ENCODE measurements at regions not wholly inside any gene's neighbourhood (a gene's known extent, or its start where the extent isn't known, plus 50 kb on each side); places are given as distances from the start of the nearest gene placed in this dataset.

DNA sequence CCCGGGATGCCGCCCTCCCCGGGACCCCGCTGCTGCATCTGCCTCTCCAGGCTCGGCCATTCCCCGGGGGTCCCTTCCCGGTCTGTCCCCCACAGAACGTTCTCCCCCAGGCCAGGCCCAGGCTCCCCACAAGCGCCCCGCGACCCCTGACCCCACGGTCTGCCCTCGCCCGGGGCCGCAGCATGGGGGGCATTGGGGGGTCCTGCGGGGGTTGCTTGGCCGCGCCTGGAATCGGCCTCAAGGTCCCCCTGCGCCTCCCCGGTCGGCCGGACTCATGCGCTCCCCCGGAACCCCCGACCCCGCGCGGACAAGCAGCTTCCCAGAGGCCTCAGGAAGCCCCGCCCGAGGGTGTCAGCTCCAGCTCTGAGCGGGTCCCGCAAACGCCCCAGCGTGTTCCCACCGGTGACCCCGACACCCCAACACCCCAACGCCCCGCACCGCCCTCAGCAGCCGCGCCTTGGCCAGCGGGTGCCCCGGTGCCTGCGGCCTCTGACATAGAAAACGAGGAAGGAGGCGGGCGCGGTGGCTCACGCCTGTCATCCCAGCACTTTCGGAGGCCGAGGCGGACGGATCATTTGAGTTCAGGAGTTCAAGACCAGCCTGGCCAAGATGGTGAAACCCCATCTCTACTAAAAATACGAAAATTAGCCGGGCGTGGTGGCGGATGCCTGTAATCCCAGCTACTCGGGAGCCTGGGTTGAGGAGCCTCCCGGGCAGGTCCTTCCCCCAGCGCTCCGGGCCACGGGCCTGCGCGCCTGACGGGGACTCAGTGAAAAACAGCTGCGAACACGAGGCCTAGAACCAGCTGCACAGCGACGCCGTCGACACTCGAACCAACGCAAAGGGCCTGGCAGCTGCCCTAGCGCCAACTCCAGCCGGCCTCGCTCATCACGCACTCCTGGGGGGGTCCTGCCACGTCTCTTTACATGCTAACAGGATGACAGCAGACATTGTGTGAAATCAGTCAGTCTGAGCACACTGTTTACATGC lies 61.8 kb upstream of the CTDP1 start:
- Mint-ChIP-seq H3K27ac (no peak overlapping the region), H3K27me3 (ENCODE audit: low read depth in 3 of 3) (peaks cover 9 to 23% (median 22%) of the 10 kb centered on the region in 3 donors), H3K4me1 (no peaks in the 10 kb centered on the region), H3K36me3 (no peaks in the 10 kb centered on the region), H3K9me3 (peaks cover 0 to 16% (median 5%) of the 10 kb centered on the region in 7 donors), H3K4me3 (no peak overlapping the region)
- Histone ChIP-seq H2AFZ (ENCODE audit: insufficient read depth, low read depth, low read length, poor library complexity, severe bottlenecking) (no peak overlapping the region), H3K9me3 (replicated peaks in 1 of 2; ENCODE audit: control insufficient read depth in 1 of 2, insufficient read depth in 1 of 2, low read length in 2 of 2) (peaks cover 7 to 13% of the 10 kb centered on the region in 2 donors), H3K9ac (ENCODE audit: insufficient read depth, low read length, poor library complexity, severe bottlenecking) (no peak overlapping the region), H3K79me2 (ENCODE audit: insufficient read depth, low read length) (no peaks in the 10 kb centered on the region), H3K27ac (ENCODE audit: low read depth in 1 of 2, low read length in 2 of 2) (no peak overlapping the region), H3K27me3 (ENCODE audit: control insufficient read depth in 2 of 2, insufficient read depth in 2 of 2, low read length in 2 of 2) (peaks cover 0 to 21% of the 10 kb centered on the region in 2 donors), H3K4me1 (ENCODE audit: control insufficient read depth in 1 of 2, insufficient read depth in 2 of 2, low read length in 2 of 2) (peaks cover 0 to 2% of the 10 kb centered on the region in 2 donors), H3K36me3 (replicated peaks in 1 of 2; ENCODE audit: control insufficient read depth in 1 of 2, insufficient read depth in 2 of 2, low read length in 2 of 2) (no peaks in the 10 kb centered on the region), H3K4me2 (replicated peaks; ENCODE audit: extremely low read depth, low read length, poor library complexity, severe bottlenecking) (no peak overlapping the region), H3K4me3 (replicated peaks in 1 of 3; ENCODE audit: low read depth in 2 of 3, low read length in 3 of 3) (no peak overlapping the region), H4K20me1 (ENCODE audit: insufficient read depth, low read length) (no peaks in the 10 kb centered on the region)
- 76% methylated on average over 68 of the region's 79 CpGs for WGBS (ENCODE audit: insufficient coverage)
- intact Hi-C loops (cut with micrococcal nuclease) = no loop called here
- no peak for TF ChIP-seq CTCF (IDR thresholded peaks at IDR 0.05)
- no peak for DNase-seq

GRCh38 chr18:79620576-79621165 lies 58.9 kb upstream of the CTDP1 start:
- Histone ChIP-seq H3K27ac (ENCODE audit: low read depth in 1 of 2, low read length in 2 of 2) (no peak overlapping the region), H3K79me2 (ENCODE audit: insufficient read depth, low read length) (no peaks in the 10 kb centered on the region), H3K4me1 (ENCODE audit: control insufficient read depth in 1 of 2, insufficient read depth in 2 of 2, low read length in 2 of 2) (peaks cover 20 to 21% of the 10 kb centered on the region in 2 donors), H3K4me2 (replicated peaks; ENCODE audit: extremely low read depth, low read length, poor library complexity, severe bottlenecking) (no peak overlapping the region), H2AFZ (ENCODE audit: insufficient read depth, low read depth, low read length, poor library complexity, severe bottlenecking) (no peak overlapping the region), H3K36me3 (replicated peaks in 1 of 2; ENCODE audit: control insufficient read depth in 1 of 2, insufficient read depth in 2 of 2, low read length in 2 of 2) (no peaks in the 10 kb centered on the region), H4K20me1 (ENCODE audit: insufficient read depth, low read length) (no peaks in the 10 kb centered on the region), H3K27me3 (ENCODE audit: control insufficient read depth in 2 of 2, insufficient read depth in 2 of 2, low read length in 2 of 2) (peaks cover 0 to 16% of the 10 kb centered on the region in 2 donors), H3K9me3 (replicated peaks in 1 of 2; ENCODE audit: control insufficient read depth in 1 of 2, insufficient read depth in 1 of 2, low read length in 2 of 2) (peaks cover 7 to 13% of the 10 kb centered on the region in 2 donors), H3K9ac (ENCODE audit: insufficient read depth, low read length, poor library complexity, severe bottlenecking) (no peak overlapping the region), H3K4me3 (replicated peaks in 1 of 3; ENCODE audit: low read depth in 2 of 3, low read length in 3 of 3) (no peak overlapping the region)
- Mint-ChIP-seq H3K27me3 (ENCODE audit: low read depth in 3 of 3) (peaks cover 10 to 30% (median 25%) of the 10 kb centered on the region in 3 donors), H3K9me3 (peaks cover 0 to 13% (median 5%) of the 10 kb centered on the region in 7 donors), H3K36me3 (peaks cover 0 to 2% of the 10 kb centered on the region in 2 donors), H3K27ac (no peak overlapping the region), H3K4me1 (peaks cover 18% of the 10 kb centered on the region), H3K4me3 (no peak overlapping the region)
- no peak for DNase-seq
- TF ChIP-seq CTCF (IDR thresholded peaks at IDR 0.05) = no peak
- intact Hi-C loops (cut with micrococcal nuclease) = no loop called here
- WGBS (ENCODE audit: insufficient coverage) = 90% methylated on average over 18 of the region's 20 CpGs

Data from CD14-positive monocyte (primary cell).